Spleen (tissue), 11 donors: ENCODE measurements at regions not wholly inside any gene's neighbourhood (a gene's known extent, or its start where the extent isn't known, plus 50 kb on each side); places are given as distances from the start of the nearest gene placed in this dataset.

Source experiments
- DNase-seq: peaks from one replicate; pipeline ENCODE4 v3.0.0-alpha.2; 2020
- H3K27ac ChIP-seq, 8 donors: fragments of 200-600 bp; sonication (generic) in 7 of 8; 1 replicate in 4 of 8; 2 replicates in 4 of 8; pipeline versions ENCODE4 v1.5.0 to v1.8.0; 2016 to 2021; ENCODE audit warnings: inconsistent platforms in 4 of 8, mild to moderate bottlenecking in 4 of 8, moderate library complexity in 1 of 8
- H3K27me3 ChIP-seq, 7 donors: fragments of 200-600 bp; sonication (generic) in 6 of 7; replicated peaks in 1 of 7; 1 replicate in 4 of 7; 2 replicates in 3 of 7; pipeline versions ENCODE4 v1.5.0 to v1.8.0; 2016 to 2021; ENCODE audit warnings: inconsistent platforms in 3 of 7, mild to moderate bottlenecking in 1 of 7
- H3K36me3 ChIP-seq, 6 donors: fragments of 200-600 bp; sonication (generic) in 5 of 6; 1 replicate in 4 of 6; 2 replicates in 2 of 6; pipeline versions ENCODE4 v1.5.0 to v1.8.0; 2016 to 2021; ENCODE audit warnings: inconsistent platforms in 2 of 6
- H3K4me1 ChIP-seq, 6 donors: fragments of 200-600 bp; sonication (generic) in 5 of 6; 1 replicate in 3 of 6; 2 replicates in 3 of 6; pipeline versions ENCODE4 v1.5.0 to v1.8.0; 2016 to 2021; ENCODE audit warnings: inconsistent platforms in 3 of 6
- H3K4me3 ChIP-seq, 8 donors: fragments of 200-600 bp; sonication (generic) in 7 of 8; 1 replicate in 4 of 8; 2 replicates in 4 of 8; pipeline versions ENCODE4 v1.5.0 to v1.8.0; 2016 to 2021; ENCODE audit warnings: inconsistent platforms in 4 of 8, mild to moderate bottlenecking in 4 of 8, moderate library complexity in 2 of 8
- H3K9me3 ChIP-seq, 8 donors: fragments of 200-600 bp; sonication (generic) in 7 of 8; 1 replicate in 4 of 8; 2 replicates in 4 of 8; pipeline versions ENCODE4 v1.5.0 to v1.8.0; 2016 to 2021; ENCODE audit warnings: inconsistent platforms in 4 of 8
- POLR2A ChIP-seq, 3 donors: fragments of 450-650 bp; IDR thresholded peaks; one replicate each; pipeline ENCODE4 v1.5.1; 2017; ENCODE audit warnings: antibody characterized with exemption in 3 of 3, mild to moderate bottlenecking in 1 of 3
- POLR2AphosphoS5 ChIP-seq, 3 donors: sonication (generic); formaldehyde crosslinking; IDR thresholded peaks; one replicate each; pipeline ENCODE4 v1.5.1; 2017; ENCODE audit warnings: antibody characterized with exemption in 3 of 3
- WGBS, 5 donors: extraction: QIAGEN DNeasy Blood & Tissue Kit in 3 of 5; methylation state at CpG; one replicate each; pipeline versions ENCODE4 v1.1.5 to v1.1.7; 2013 to 2018; 5-methylcytosine and 5-hydroxymethylcytosine counted together
- intact Hi-C: fragments of 100-400 bp; cut with DNase I; formaldehyde crosslinking; loops from one replicate; pipeline ENCODE4 v1.15.0; 2023; ENCODE audit warnings: low total_unique reads
- TF ChIP-seq, protein P1 (sequence below), 11 experiments: fragments of 200-600 bp in 7 of 11; fragments of 450-650 bp in 4 of 11; sonication (generic) in 4 of 11; IDR thresholded peaks in 8 of 11; conservative IDR thresholded peaks in 3 of 11; 1 replicate in 7 of 11; 2 replicates in 4 of 11; pipeline versions ENCODE4 v1.4.0 to v1.8.0; 2016 to 2021; ENCODE audit warnings: antibody characterized with exemption in 11 of 11, inconsistent platforms in 4 of 11, mild to moderate bottlenecking in 1 of 11
- donor health status: healthy with polysubstance abuse.
- donor health status: DM: no; HTN: no; CAD: no; lungs with moderate emphysema.
- donor health status: DM: no; HTN: no; CAD: no.
- donor health status: Bipolar disorder and iron deficiency.
- donor health status: healthy.
- donor health status: DM: no; HTN: no; CAD: no.
- donor health status: DM: yes; HTN: yes; CAD: no.

DNA sequence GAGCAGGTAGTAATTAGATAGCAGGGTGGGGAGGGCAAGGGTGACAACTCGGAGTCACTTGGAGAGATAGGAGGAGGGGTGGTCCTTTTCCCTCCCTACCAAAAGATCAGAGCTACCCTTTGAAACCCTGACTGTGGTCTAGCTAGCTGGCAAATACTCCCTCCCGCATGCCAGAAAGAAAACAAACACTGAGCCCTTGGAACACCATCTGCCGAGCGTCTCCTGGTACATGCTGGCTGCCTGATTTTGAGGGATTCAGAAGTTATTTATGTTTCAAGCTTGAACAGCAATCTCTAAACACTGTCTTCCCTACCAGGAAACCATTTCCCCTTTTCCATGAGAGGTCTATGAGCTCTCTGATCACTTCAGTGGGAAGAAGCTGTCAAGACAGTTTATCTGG, 291.6 kb upstream of the CFAP20DC start:
- Histone ChIP-seq H3K36me3 (no peaks in the 10 kb centered on the region), H3K27ac (no peak overlapping the region), H3K27me3 (no peaks in the 10 kb centered on the region), H3K4me1 (no peaks in the 10 kb centered on the region), H3K9me3 (no peaks in the 10 kb centered on the region), H3K4me3 (no peak overlapping the region)
- no peak for TF ChIP-seq POLR2A (IDR thresholded peaks at IDR 0.05)
- TF ChIP-seq POLR2AphosphoS5 (IDR thresholded peaks at IDR 0.05): no peak
- TF ChIP-seq, protein P1, sequence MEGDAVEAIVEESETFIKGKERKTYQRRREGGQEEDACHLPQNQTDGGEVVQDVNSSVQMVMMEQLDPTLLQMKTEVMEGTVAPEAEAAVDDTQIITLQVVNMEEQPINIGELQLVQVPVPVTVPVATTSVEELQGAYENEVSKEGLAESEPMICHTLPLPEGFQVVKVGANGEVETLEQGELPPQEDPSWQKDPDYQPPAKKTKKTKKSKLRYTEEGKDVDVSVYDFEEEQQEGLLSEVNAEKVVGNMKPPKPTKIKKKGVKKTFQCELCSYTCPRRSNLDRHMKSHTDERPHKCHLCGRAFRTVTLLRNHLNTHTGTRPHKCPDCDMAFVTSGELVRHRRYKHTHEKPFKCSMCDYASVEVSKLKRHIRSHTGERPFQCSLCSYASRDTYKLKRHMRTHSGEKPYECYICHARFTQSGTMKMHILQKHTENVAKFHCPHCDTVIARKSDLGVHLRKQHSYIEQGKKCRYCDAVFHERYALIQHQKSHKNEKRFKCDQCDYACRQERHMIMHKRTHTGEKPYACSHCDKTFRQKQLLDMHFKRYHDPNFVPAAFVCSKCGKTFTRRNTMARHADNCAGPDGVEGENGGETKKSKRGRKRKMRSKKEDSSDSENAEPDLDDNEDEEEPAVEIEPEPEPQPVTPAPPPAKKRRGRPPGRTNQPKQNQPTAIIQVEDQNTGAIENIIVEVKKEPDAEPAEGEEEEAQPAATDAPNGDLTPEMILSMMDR (IDR thresholded peaks at IDR 0.05 in 8 of 11, conservative IDR thresholded peaks at IDR 0.05 in 3 of 11): no peak
- no peak for DNase-seq
- intact Hi-C loops: no loop called here
- 84 to 90% (median 86%) methylated on average over 4 of the region's 4 CpGs for WGBS, 5 donors

DNA sequence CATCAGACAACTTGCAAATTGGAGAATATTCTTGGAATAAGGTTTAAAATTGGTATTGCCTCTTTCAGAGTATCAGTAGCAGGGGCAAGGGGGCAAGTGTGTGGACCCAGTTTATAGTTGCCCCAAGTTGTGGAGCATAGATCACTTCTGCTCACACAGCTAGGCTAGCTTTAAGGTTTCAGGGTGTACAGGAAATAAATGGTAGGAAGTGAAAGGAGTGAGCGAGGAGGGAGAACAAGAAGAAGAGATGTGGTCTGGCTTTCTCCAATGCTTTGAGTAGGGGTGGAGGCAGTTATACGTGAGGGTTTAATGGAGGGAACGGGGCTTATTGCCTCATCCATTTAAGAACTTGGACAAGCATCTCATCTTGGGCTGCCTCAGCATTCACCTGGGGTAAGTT, 290.0 kb upstream of the CFAP20DC start:
- Histone ChIP-seq H3K9me3 (no peaks in the 10 kb centered on the region), H3K27me3 (no peaks in the 10 kb centered on the region), H3K4me1 (no peaks in the 10 kb centered on the region), H3K36me3 (no peaks in the 10 kb centered on the region), H3K4me3 (no peak overlapping the region), H3K27ac (no peak overlapping the region)
- intact Hi-C loops: no loop called here
- 58 to 77% (median 59%) methylated on average over 3 of the region's 3 CpGs for WGBS, 5 donors
- no peak for TF ChIP-seq POLR2AphosphoS5 (IDR thresholded peaks at IDR 0.05)
- TF ChIP-seq, protein P1 (IDR thresholded peaks at IDR 0.05 in 8 of 11, conservative IDR thresholded peaks at IDR 0.05 in 3 of 11): no peak
- no peak for TF ChIP-seq POLR2A (IDR thresholded peaks at IDR 0.05)
- no peak for DNase-seq

DNA sequence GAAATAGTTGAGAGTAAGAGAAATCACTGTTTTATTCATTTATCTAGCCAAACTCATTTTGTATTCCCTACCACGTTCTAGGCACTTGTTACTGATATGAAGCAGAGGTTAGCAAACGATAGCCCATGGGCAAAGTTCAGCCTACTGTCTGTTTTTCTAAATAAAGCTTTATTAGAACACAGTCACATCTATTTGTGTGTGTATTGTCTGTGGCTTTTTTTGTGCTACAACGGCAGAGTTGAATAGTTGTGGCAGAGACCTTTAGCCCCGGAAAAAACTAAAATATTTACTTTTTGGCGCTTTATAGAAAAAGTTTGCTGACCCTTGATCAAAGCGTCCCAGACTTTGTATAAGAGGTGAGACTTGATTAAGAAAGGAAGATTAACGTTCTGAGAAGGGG, 289.1 kb upstream of the CFAP20DC start:
- intact Hi-C loops: no loop called here
- DNase-seq: no peak
- 78 to 85% (median 81%) methylated on average over 7 of the region's 7 CpGs for WGBS, 5 donors

DNA sequence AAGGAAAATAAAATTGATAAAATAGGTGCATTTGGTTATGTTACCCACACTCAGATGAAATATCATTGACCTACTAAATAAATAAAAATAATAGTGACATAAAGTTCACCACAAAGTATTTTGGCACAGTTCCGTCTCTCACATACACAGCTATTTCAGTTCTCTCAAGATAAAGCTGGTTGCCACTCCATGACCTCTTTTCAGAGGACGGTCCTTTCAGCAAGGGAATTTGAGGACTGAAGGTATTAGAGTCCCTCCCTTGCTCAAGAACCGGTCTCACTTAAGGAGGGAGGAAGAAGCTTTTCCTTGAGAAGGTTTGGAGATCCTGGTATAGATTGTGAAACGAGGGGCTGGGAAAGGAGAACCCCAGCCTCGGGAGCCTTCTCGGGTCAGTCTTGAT, 285.5 kb upstream of the CFAP20DC start:
- peaks cover 0 to 9% (median 0%) of the 10 kb centered on the region in 8 donors for H3K9me3 ChIP-seq
- intact Hi-C loops: no loop called here
- WGBS, 5 donors: 81 to 92% (median 87%) methylated on average over 5 to 6 of the region's 6 CpGs
- no peak overlapping the region for H3K27ac ChIP-seq
- H3K4me3 ChIP-seq: no peak overlapping the region
- no peak for DNase-seq
- H3K36me3 ChIP-seq: no peaks in the 10 kb centered on the region
- H3K4me1 ChIP-seq: no peaks in the 10 kb centered on the region
- TF ChIP-seq, protein P1 (IDR thresholded peaks at IDR 0.05 in 8 of 11, conservative IDR thresholded peaks at IDR 0.05 in 3 of 11): no peak
- TF ChIP-seq POLR2AphosphoS5 (IDR thresholded peaks at IDR 0.05) (no peak), POLR2A (IDR thresholded peaks at IDR 0.05) (no peak)
- H3K27me3 ChIP-seq: no peaks in the 10 kb centered on the region

More for the DNA sequence above, 289.1 kb upstream of the CFAP20DC start:
- Histone ChIP-seq H3K9me3 (no peaks in the 10 kb centered on the region), H3K27me3 (no peaks in the 10 kb centered on the region), H3K4me3 (no peak overlapping the region), H3K36me3 (no peaks in the 10 kb centered on the region), H3K4me1 (no peaks in the 10 kb centered on the region), H3K27ac (no peak overlapping the region)
- TF ChIP-seq, protein P1 (IDR thresholded peaks at IDR 0.05 in 8 of 11, conservative IDR thresholded peaks at IDR 0.05 in 3 of 11): no peak
- TF ChIP-seq POLR2A (IDR thresholded peaks at IDR 0.05) (no peak), POLR2AphosphoS5 (IDR thresholded peaks at IDR 0.05) (no peak)
